Activated CD8-positive, alpha-beta T cell treated with anti-CD3 and anti-CD28 coated beads for 36 hours (primary cell): ENCODE measurements at regions not wholly inside any gene's neighbourhood (a gene's known extent, or its start where the extent isn't known, plus 50 kb on each side); places are given as distances from the start of the nearest gene placed in this dataset.

Experiments used
- ATAC-seq: fragments of 200-7000 bp; cut with Tn5 transposase; one replicate; pipeline ENCODE4 v1.10.0; 2021; ENCODE audit warnings: mild to moderate bottlenecking, moderate library complexity
- CTCF ChIA-PET: fragments of 350-600 bp; sonication (Branson Sonifier 250); formaldehyde crosslinking; loops from one replicate; lab custom pipeline; 2021; ENCODE audit warnings: antibody characterized with exemption; lab: Charles Lee
- POLR2A ChIA-PET: fragments of 350-600 bp; sonication (Branson Sonifier 250); formaldehyde crosslinking; loops from one replicate; lab custom pipeline; 2021; ENCODE audit warnings: antibody characterized with exemption; lab: Charles Lee
- DNase-seq: peaks from one replicate; pipeline ENCODE4 v3.0.0-alpha.2; 2020
- H3K27ac Mint-ChIP-seq: one replicate; pipeline ENCODE4 v1.8.0; 2021; ENCODE audit warnings: mild to moderate bottlenecking, mixed read lengths
- H3K27me3 Mint-ChIP-seq: one replicate; pipeline ENCODE4 v1.8.0; 2021; ENCODE audit warnings: mixed read lengths
- H3K36me3 Mint-ChIP-seq: one replicate; pipeline ENCODE4 v1.8.0; 2021; ENCODE audit warnings: low read depth, mixed read lengths
- H3K4me1 Mint-ChIP-seq: one replicate; pipeline ENCODE4 v1.8.0; 2021; ENCODE audit warnings: low read depth, mixed read lengths
- H3K4me3 Mint-ChIP-seq: one replicate; pipeline ENCODE4 v1.8.0; 2021; ENCODE audit warnings: mild to moderate bottlenecking, moderate library complexity, mixed read lengths
- H3K9me3 Mint-ChIP-seq: one replicate; pipeline ENCODE4 v1.8.0; 2021; ENCODE audit warnings: mixed read lengths
- intact Hi-C: fragments of 100-400 bp; cut with micrococcal nuclease; formaldehyde crosslinking; loops from one replicate; pipeline ENCODE4 v1.10.0; 2022
- TF ChIP-seq, protein P1 (sequence below): fragments of 200-600 bp; IDR thresholded peaks from one replicate; pipeline ENCODE4 v1.8.0; 2022; ENCODE audit warnings: antibody characterized with exemption, mild to moderate bottlenecking

DNA sequence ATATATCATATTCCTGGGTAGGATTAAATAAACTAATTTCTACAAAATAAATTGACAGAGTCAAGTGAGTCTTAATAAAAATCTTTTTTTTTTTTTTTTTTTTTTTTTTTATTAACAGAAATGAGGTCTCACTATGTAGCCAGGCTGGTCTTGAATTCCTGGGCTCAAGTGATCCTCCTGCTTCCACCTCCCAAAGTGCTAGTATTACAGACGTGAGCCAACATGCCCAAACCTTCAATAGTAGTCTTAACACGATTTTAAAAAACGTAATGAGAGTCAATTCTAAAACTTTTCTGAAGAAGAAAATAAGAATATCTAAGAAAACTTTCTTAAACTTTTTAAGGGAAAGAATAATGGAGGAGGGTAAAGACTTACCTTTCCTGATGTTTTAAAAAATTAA lies 84.2 kb downstream of the YIPF5 start:
- no peaks in the 10 kb centered on the region for H3K36me3 Mint-ChIP-seq
- ChIA-PET POLR2A (no interaction called here), CTCF (no interaction called here)
- DNase-seq, result no peak
- no peaks in the 10 kb centered on the region for H3K4me1 Mint-ChIP-seq
- TF ChIP-seq, protein P1, sequence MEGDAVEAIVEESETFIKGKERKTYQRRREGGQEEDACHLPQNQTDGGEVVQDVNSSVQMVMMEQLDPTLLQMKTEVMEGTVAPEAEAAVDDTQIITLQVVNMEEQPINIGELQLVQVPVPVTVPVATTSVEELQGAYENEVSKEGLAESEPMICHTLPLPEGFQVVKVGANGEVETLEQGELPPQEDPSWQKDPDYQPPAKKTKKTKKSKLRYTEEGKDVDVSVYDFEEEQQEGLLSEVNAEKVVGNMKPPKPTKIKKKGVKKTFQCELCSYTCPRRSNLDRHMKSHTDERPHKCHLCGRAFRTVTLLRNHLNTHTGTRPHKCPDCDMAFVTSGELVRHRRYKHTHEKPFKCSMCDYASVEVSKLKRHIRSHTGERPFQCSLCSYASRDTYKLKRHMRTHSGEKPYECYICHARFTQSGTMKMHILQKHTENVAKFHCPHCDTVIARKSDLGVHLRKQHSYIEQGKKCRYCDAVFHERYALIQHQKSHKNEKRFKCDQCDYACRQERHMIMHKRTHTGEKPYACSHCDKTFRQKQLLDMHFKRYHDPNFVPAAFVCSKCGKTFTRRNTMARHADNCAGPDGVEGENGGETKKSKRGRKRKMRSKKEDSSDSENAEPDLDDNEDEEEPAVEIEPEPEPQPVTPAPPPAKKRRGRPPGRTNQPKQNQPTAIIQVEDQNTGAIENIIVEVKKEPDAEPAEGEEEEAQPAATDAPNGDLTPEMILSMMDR, result no peak
- no peak for ATAC-seq
- intact Hi-C loops, result no loop called here
- no peaks in the 10 kb centered on the region for H3K27me3 Mint-ChIP-seq
- H3K27ac Mint-ChIP-seq, result no peak overlapping the region
- H3K4me3 Mint-ChIP-seq, result no peak overlapping the region
- peaks cover 9% of the 10 kb centered on the region for H3K9me3 Mint-ChIP-seq

DNA sequence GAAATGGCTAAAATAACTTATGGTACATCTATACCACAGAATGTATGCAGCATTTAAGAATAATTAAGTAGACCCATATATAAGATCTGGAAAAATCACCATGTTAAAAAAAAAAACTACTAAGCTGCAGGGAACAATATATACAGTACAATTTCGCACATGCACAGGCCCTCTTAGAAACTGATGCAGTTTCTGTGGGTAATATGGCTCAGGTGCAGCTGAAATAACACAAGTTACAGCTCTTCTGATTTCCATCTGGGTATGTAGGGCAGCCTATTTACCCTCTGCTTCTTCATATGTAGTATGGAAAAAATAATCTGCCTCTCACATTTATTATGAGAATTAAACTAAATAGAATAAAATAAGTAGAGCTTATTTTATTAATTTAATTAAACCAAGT lies 82.9 kb downstream of the YIPF5 start:
- intact Hi-C loops, result no loop called here
- Mint-ChIP-seq H3K9me3 (peaks cover 2% of the 10 kb centered on the region), H3K4me3 (no peak overlapping the region), H3K36me3 (no peaks in the 10 kb centered on the region), H3K4me1 (no peaks in the 10 kb centered on the region), H3K27ac (no peak overlapping the region), H3K27me3 (no peaks in the 10 kb centered on the region)
- CTCF ChIA-PET, result no interaction called here
- POLR2A ChIA-PET, result no interaction called here
- DNase-seq (no peak), ATAC-seq (no peak)
- TF ChIP-seq, protein P1, result no peak

DNA sequence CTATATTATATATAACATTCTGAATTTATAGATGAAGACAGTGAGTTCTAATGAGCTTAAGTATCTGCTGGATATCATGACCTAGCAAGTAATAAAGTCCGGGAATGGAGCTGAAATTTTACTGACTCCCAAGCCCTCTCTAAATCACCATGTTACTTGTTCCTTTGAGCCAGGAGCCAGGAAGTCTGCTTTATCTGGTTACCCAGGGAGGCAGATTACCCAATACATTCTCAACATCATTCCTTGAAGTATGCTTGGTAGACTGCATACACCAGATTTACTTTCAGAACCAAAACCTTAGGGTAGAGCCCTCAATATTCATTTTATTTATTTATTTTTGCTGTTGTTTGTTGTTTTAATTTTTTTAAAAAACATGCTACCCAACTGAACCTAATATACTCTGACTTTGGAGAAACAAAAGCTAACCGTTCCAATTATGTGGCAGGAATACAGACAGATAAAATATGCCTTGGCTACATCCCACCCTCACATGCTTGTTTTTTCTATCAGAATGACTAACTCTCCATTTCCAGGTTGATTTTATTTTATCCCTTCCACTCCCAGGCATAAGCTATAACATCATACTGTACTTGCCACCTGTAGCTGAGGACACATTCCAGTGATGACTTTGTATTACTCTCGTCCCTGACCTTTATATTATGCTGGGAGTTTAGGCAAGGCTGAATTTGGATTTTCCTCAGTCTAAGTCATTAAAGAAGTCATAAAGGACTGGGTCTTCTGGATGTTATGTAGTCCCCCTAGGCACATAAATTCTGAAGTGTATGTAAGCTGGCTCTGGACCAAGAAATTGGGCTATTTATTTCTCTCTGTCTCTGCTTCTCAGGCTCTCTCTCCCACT lies 82.0 kb downstream of the YIPF5 start:
- DNase-seq, result no peak
- Mint-ChIP-seq H3K9me3 (no peaks in the 10 kb centered on the region), H3K4me3 (no peak overlapping the region), H3K27me3 (no peaks in the 10 kb centered on the region), H3K27ac (no peak overlapping the region), H3K36me3 (no peaks in the 10 kb centered on the region), H3K4me1 (no peaks in the 10 kb centered on the region)
- intact Hi-C loops, result no loop called here
- TF ChIP-seq, protein P1, result no peak
- no peak for ATAC-seq
- CTCF ChIA-PET, result no interaction called here
- POLR2A ChIA-PET, result interaction anchor here (0.8 kb wide), 1 partner anchor 43 kb away, joined by 3 read pairs; no protein-coding TSS in a partner anchor

DNA sequence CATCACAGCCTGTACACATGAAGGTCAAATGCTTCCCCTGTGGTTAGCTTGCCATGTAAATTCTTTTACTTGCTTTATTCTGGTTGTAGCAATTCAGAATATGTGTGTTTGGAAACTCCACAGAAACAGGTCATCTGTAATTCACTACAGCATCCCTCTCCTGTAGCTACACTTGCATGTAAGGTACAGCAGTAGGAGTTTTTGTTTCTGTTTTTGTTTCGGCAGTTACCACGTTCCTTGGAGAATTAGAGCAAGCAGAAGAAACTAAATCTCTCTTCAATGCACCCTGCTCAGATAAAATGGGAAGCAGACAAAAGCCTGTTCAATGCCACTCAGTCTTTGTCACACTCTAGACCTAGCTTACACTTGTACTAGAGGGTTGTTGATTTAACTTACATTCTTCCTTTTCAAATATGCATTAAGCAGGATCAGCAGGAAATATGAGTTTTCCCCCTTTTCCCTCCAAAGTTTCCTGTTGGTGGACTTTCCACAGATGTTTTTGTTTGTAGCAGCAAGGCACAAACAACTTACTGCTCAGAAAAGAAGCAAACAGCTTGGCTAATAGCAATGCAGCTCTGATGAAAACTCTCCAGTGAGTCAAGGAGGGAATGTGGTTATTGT lies 80.9 kb downstream of the YIPF5 start:
- TF ChIP-seq, protein P1, result no peak
- no peaks in the 10 kb centered on the region for H3K27me3 Mint-ChIP-seq
- peaks cover 4% of the 10 kb centered on the region for H3K4me1 Mint-ChIP-seq
- H3K4me3 Mint-ChIP-seq, result no peak overlapping the region
- intact Hi-C loops, result no loop called here
- ATAC-seq (no peak), DNase-seq (no peak)
- POLR2A ChIA-PET, result interaction anchor here (0.8 kb wide), 1 partner anchor 44 kb away, joined by 3 read pairs; no protein-coding TSS in a partner anchor
- no peaks in the 10 kb centered on the region for H3K9me3 Mint-ChIP-seq
- CTCF ChIA-PET, result no interaction called here
- no peak overlapping the region for H3K27ac Mint-ChIP-seq
- H3K36me3 Mint-ChIP-seq, result no peaks in the 10 kb centered on the region

DNA sequence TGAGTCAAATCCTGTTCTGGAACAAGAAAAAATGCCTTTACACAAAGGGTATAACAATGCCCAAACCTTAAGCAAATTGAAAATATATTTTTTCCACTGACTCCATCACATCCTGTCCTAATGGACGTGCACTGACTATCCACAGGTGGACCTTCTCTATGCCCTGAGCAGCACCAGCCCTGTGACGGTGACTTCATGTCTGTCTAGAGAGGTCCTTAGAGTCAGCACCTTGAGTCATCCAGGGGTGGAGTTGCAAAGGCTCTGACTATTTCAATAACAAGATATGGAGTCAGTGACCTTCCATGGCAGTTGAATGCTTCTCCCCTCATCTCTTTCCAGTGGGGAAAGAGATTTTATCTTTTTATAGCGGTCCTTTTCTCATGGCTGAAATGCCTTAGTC lies 78.0 kb downstream of the YIPF5 start:
- ATAC-seq (no peak), DNase-seq (no peak)
- H3K27ac Mint-ChIP-seq, result no peak overlapping the region
- H3K9me3 Mint-ChIP-seq, result peaks cover 1% of the 10 kb centered on the region
- H3K36me3 Mint-ChIP-seq, result no peaks in the 10 kb centered on the region
- ChIA-PET CTCF (no interaction called here), POLR2A (no interaction called here)
- no peak overlapping the region for H3K4me3 Mint-ChIP-seq
- peaks cover under 1% of the 10 kb centered on the region for H3K27me3 Mint-ChIP-seq
- TF ChIP-seq, protein P1, result no peak
- peaks cover 4% of the 10 kb centered on the region for H3K4me1 Mint-ChIP-seq
- intact Hi-C loops, result no loop called here
